Right atrium auricular region (tissue), 2 donors: ENCODE measurements at regions not wholly inside any gene's neighbourhood (a gene's known extent, or its start where the extent isn't known, plus 50 kb on each side); places are given as distances from the start of the nearest gene placed in this dataset.
A peak's percentile ranks its signal among the peaks of the same experiment; 100 is the strongest.
"Not testable (repeated sequence)": the region's sequence is repeated elsewhere in the genome, so short reads cannot be mapped to it uniquely, and the experiment has no call there.

Experiments used
- DNase-seq: peaks from one replicate; pipeline ENCODE4 v3.0.0-alpha.2; 2019; ENCODE audit warnings: low spot score
- H3K27ac ChIP-seq, 2 donors: fragments of 200-600 bp; sonication (generic); 1 replicate in 1 of 2; 2 replicates in 1 of 2; pipeline ENCODE4 v1.5.1; 2016 to 2019
- H3K27me3 ChIP-seq, 2 donors: fragments of 200-600 bp; sonication (generic); one replicate each; pipeline versions ENCODE4 v1.5.1 to v1.6.0; 2017 to 2019
- H3K36me3 ChIP-seq: fragments of 200-600 bp; sonication (generic); one replicate; pipeline ENCODE4 v1.5.1; 2016
- H3K4me1 ChIP-seq, 2 donors: fragments of 200-600 bp; sonication (generic); one replicate each; pipeline versions ENCODE4 v1.5.1 to v1.6.0; 2017 to 2019
- H3K4me3 ChIP-seq, 2 donors: fragments of 200-600 bp; sonication (generic); 1 replicate in 1 of 2; 2 replicates in 1 of 2; pipeline ENCODE4 v1.5.1; 2017 to 2019; ENCODE audit warnings: mild to moderate bottlenecking in 1 of 2, moderate library complexity in 1 of 2
- H3K9me3 ChIP-seq, 2 donors: fragments of 200-600 bp; sonication (generic); one replicate each; pipeline ENCODE4 v1.5.1; 2019
- TF ChIP-seq, protein P1 (sequence below), 2 donors: fragments of 200-600 bp; sonication (generic); IDR thresholded peaks; one replicate each; pipeline ENCODE4 v1.5.1; 2019; ENCODE audit warnings: antibody characterized with exemption in 2 of 2

DNA sequence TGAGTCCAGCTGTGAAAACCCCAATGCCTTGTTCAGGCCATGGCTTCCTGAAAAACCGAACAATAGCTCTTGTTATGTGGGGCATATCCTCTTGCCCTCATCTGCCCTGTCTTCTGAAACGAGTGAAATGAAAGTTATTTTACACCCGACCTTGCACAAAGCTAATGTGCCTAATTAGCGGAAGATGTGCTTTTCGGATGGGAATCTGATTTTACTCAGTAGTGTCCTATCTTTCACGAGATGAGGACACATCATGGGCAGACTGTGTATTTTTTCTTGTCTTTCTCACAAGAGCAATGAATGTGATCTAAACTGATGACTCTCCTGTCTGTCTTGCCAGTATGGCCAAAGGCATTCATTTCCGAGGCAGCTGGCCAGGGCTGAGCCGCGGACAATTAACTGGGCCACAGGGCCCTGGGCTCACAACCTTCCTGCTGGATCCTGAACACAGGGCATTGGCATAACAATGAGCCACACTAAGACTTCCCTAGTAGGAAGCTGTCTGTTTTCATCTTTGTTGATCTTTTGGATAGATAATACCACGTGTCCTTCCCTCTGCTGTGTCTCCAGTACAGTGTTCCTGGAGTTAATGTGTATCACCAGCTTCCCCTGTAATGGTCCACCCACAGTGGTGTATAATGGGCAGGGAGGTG lies 86.0 kb upstream of the HIF1A start:
- Histone ChIP-seq H3K4me3 (no peak overlapping the region), H3K36me3 (no peaks in the 10 kb centered on the region), H3K27me3 (no peaks in the 10 kb centered on the region), H3K9me3 (no peaks in the 10 kb centered on the region), H3K4me1 (peaks cover 0 to 13% of the 10 kb centered on the region in 2 donors), H3K27ac (peak overlapping the region in 1 of 2 donors; percentile 8)
- TF ChIP-seq, protein P1, sequence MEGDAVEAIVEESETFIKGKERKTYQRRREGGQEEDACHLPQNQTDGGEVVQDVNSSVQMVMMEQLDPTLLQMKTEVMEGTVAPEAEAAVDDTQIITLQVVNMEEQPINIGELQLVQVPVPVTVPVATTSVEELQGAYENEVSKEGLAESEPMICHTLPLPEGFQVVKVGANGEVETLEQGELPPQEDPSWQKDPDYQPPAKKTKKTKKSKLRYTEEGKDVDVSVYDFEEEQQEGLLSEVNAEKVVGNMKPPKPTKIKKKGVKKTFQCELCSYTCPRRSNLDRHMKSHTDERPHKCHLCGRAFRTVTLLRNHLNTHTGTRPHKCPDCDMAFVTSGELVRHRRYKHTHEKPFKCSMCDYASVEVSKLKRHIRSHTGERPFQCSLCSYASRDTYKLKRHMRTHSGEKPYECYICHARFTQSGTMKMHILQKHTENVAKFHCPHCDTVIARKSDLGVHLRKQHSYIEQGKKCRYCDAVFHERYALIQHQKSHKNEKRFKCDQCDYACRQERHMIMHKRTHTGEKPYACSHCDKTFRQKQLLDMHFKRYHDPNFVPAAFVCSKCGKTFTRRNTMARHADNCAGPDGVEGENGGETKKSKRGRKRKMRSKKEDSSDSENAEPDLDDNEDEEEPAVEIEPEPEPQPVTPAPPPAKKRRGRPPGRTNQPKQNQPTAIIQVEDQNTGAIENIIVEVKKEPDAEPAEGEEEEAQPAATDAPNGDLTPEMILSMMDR (IDR thresholded peaks at IDR 0.05) = no peak
- DNase-seq = no peak

DNA sequence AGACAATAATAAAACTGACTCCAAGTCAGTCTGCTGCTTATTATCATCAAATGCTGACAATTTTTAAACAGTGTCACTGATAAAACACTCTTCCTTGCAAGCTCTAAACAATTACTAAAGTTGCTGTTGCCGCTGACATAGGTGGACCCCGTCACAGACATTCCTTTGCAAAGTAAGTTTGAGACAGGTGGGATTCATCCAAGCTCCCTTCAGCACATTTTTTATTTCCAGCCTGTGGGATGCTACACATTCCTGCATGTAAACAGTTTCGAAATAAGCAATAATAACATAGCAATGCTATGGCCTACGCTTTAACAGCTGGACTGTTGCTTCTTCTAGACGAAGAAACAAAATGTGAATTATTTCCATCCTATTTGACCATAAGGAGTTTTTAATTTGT lies 85.4 kb upstream of the HIF1A start:
- Histone ChIP-seq H3K4me3 (no peak overlapping the region), H3K27me3 (no peaks in the 10 kb centered on the region), H3K36me3 (no peaks in the 10 kb centered on the region), H3K9me3 (no peaks in the 10 kb centered on the region), H3K4me1 (peaks cover 0 to 13% of the 10 kb centered on the region in 2 donors), H3K27ac (no peak overlapping the region)
- DNase-seq = no peak
- TF ChIP-seq, protein P1 (IDR thresholded peaks at IDR 0.05) = no peak

DNA sequence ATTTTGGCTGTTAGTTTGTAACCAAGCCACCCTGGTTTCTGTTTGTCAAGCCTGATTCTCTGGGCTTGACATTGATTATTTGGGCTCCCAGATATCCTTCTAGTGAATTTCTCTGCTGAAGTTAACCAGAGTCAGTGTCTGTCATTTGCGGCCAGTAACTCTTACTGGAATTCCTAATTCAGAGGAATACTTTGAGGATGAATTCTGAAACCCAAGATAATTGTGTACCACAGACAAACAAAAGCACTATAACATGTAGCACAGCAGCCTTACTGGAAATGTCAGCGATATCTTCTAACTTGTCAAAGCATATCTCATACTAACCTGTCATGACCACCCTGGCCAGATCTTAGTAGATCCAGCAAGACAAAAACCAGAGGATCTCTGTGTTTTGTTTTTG lies 84.4 kb upstream of the HIF1A start:
- Histone ChIP-seq H3K27me3 (no peaks in the 10 kb centered on the region), H3K27ac (no peak overlapping the region)

DNA sequence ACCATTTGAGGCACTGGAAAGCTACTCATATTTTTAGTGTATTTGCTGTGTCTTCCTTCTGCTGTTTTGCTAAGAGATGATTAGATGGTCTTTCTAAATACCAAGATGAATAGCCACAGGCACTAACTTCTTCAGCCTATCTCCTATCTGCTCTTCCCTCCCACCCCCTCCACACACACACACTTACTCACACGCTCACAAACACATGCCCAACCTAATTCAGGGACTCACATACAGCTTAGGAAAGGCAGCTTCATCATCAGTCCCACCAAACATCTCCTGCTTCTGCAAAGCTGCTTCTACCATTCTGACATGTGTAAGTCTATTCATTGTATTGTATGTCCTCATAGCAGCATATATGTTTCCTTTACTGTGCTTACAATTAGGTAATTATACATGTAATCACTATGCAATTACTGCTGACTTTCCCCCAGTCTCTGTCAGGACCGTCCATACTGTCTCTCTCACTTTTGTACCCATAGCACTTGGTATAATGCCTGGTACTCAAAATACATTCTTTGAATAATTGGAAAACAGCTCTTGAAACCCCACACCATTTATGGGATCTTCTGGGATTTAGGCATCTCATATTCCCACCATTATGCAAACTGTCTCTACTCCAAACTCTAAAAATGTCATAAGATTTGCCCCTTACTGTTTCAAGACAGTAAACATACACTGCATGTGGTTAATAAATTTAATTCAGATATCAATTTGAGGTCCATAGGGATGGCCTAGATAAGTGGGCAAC lies 83.3 kb upstream of the HIF1A start:
- no peaks in the 10 kb centered on the region for H3K9me3 ChIP-seq
- H3K27me3 ChIP-seq = no peaks in the 10 kb centered on the region
- H3K4me1 ChIP-seq = peaks cover 0 to 13% of the 10 kb centered on the region in 2 donors
- DNase-seq = no peak
- no peak overlapping the region for H3K4me3 ChIP-seq
- no peak overlapping the region for H3K27ac ChIP-seq
- TF ChIP-seq, protein P1 (IDR thresholded peaks at IDR 0.05) = no peak
- no peaks in the 10 kb centered on the region for H3K36me3 ChIP-seq

More for the DNA sequence above, 84.4 kb upstream of the HIF1A start:
- peaks cover 0 to 13% of the 10 kb centered on the region in 2 donors for H3K4me1 ChIP-seq
- TF ChIP-seq, protein P1 (IDR thresholded peaks at IDR 0.05) = no peak
- H3K36me3 ChIP-seq = no peaks in the 10 kb centered on the region
- no peaks in the 10 kb centered on the region for H3K9me3 ChIP-seq
- no peak overlapping the region for H3K4me3 ChIP-seq
- DNase-seq = no peak

DNA sequence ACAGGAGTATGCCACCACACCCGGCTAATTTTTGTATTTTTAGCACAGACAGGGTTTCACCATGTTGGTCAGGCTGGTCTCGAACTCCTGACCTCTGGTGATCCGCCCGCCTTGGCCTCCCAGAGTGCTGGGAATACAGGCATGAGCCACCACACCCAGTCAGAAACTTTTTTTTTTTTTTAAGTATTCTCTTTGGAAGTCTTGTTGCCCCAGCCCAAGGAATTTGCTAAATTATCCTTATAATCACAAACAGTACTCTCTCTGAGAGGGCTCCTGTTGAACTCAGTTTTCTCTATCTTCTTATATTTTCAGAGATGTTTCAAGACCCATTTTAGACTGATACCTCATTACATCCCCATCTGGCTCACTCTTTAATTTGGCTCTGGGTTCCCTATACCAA lies 82.3 kb upstream of the HIF1A start:
- peaks cover 0 to 13% of the 10 kb centered on the region in 2 donors for H3K4me1 ChIP-seq
- not testable (repeated sequence) for H3K4me3 ChIP-seq, H3K36me3 ChIP-seq, DNase-seq, H3K27ac ChIP-seq, H3K9me3 ChIP-seq, H3K27me3 ChIP-seq

DNA sequence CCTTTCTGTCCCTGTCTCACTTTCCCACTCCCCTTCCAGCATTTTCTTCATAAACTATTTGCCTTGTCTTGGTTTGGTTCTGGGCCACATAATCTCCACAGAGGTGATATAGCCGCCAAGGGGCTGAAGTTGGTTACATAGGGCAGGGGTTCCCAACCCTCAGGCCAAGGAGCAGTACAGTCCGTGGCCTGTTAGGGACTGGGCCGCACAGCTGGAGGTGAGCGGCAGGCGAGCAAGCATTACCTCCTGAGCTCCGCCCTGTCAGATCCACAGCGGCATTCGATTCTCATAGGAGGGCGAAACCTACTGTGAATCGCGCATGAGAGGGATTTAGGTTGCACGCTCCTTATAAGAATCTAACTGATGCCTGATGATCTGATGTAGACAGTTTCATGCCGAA lies 80.6 kb upstream of the HIF1A start:
- no peak for DNase-seq
- H3K27ac ChIP-seq = no peak overlapping the region
- TF ChIP-seq, protein P1 (IDR thresholded peaks at IDR 0.05) = no peak
- peaks cover 0 to 4% of the 10 kb centered on the region in 2 donors for H3K4me1 ChIP-seq
- no peak overlapping the region for H3K4me3 ChIP-seq
- no peaks in the 10 kb centered on the region for H3K27me3 ChIP-seq
- no peaks in the 10 kb centered on the region for H3K36me3 ChIP-seq
- H3K9me3 ChIP-seq = no peaks in the 10 kb centered on the region
